HL-60 (cell line): ENCODE measurements at regions not wholly inside any gene's neighbourhood (a gene's known extent, or its start where the extent isn't known, plus 50 kb on each side); places are given as distances from the start of the nearest gene placed in this dataset.

ENCODE experiments used
- CTCF ChIP-seq: IDR thresholded peaks from one replicate; pipeline ENCODE4 v1.5.1; 2011; ENCODE audit warnings: low read length, control low read depth, inconsistent platforms; ENCODE audit not compliant: insufficient read depth
- GABPA ChIP-seq: IDR thresholded peaks from 2 replicates; pipeline ENCODE4 v1.6.1; 2012; ENCODE audit warnings: low read depth
- POLR2AphosphoS5 ChIP-seq: IDR thresholded peaks from 2 replicates; pipeline ENCODE4 v1.6.1; 2012; ENCODE audit warnings: low read depth
- TF ChIP-seq, protein P1 (sequence below): IDR thresholded peaks from 2 replicates; pipeline ENCODE4 v1.6.1; 2012; ENCODE audit warnings: low read depth; ENCODE audit not compliant: insufficient replicate concordance

- TF ChIP-seq CTCF, result no peak
- TF ChIP-seq GABPA, result no peak
- TF ChIP-seq, protein P1, sequence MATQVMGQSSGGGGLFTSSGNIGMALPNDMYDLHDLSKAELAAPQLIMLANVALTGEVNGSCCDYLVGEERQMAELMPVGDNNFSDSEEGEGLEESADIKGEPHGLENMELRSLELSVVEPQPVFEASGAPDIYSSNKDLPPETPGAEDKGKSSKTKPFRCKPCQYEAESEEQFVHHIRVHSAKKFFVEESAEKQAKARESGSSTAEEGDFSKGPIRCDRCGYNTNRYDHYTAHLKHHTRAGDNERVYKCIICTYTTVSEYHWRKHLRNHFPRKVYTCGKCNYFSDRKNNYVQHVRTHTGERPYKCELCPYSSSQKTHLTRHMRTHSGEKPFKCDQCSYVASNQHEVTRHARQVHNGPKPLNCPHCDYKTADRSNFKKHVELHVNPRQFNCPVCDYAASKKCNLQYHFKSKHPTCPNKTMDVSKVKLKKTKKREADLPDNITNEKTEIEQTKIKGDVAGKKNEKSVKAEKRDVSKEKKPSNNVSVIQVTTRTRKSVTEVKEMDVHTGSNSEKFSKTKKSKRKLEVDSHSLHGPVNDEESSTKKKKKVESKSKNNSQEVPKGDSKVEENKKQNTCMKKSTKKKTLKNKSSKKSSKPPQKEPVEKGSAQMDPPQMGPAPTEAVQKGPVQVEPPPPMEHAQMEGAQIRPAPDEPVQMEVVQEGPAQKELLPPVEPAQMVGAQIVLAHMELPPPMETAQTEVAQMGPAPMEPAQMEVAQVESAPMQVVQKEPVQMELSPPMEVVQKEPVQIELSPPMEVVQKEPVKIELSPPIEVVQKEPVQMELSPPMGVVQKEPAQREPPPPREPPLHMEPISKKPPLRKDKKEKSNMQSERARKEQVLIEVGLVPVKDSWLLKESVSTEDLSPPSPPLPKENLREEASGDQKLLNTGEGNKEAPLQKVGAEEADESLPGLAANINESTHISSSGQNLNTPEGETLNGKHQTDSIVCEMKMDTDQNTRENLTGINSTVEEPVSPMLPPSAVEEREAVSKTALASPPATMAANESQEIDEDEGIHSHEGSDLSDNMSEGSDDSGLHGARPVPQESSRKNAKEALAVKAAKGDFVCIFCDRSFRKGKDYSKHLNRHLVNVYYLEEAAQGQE, result no peak
- TF ChIP-seq POLR2AphosphoS5, result no peak
Observed at GRCh38 chr20:6979621-6980020, 212.1 kb downstream of the BMP2 start.
